Suprapubic skin (tissue), 3 donors: ENCODE measurements at regions not wholly inside any gene's neighbourhood (a gene's known extent, or its start where the extent isn't known, plus 50 kb on each side); places are given as distances from the start of the nearest gene placed in this dataset.

Source experiments
- EP300 ChIP-seq: sonication (generic); formaldehyde crosslinking; IDR thresholded peaks from one replicate; pipeline ENCODE4 v1.6.1; 2017; ENCODE audit warnings: antibody characterized with exemption
- POLR2A ChIP-seq, 2 donors: fragments of 450-650 bp; IDR thresholded peaks; one replicate each; pipeline ENCODE4 v1.6.1; 2017; ENCODE audit warnings: antibody characterized with exemption in 2 of 2, mild to moderate bottlenecking in 2 of 2, moderate library complexity in 2 of 2
- TF ChIP-seq, protein P1 (sequence below), 2 donors: fragments of 200-600 bp in 1 of 2; fragments of 450-650 bp in 1 of 2; sonication (generic) in 1 of 2; IDR thresholded peaks; one replicate each; pipeline ENCODE4 v1.5.1; 2016 to 2019; ENCODE audit warnings: antibody characterized with exemption in 2 of 2, mild to moderate bottlenecking in 1 of 2, moderate library complexity in 1 of 2

DNA sequence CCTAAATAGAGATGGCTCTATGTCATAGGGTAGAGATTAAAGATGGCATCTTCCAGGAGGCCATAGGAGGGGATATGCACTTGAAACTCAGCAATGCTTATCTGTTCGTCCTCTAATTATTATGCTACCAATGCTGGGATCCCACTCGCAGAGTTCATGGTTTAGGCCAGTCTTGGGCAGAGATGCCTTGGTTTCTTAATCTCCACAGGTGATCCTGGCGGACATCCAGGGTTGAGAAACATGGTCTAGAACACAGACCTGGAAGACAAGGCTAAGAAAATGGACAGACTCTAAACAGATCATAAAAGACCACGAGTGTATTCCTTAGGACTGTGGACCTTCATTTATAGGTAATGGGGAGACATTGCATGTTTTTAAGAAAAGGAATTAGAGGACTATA lies 70.0 kb upstream of the IRS2 start:
- no peak for TF ChIP-seq POLR2A (IDR thresholded peaks at IDR 0.05)
- TF ChIP-seq, protein P1, sequence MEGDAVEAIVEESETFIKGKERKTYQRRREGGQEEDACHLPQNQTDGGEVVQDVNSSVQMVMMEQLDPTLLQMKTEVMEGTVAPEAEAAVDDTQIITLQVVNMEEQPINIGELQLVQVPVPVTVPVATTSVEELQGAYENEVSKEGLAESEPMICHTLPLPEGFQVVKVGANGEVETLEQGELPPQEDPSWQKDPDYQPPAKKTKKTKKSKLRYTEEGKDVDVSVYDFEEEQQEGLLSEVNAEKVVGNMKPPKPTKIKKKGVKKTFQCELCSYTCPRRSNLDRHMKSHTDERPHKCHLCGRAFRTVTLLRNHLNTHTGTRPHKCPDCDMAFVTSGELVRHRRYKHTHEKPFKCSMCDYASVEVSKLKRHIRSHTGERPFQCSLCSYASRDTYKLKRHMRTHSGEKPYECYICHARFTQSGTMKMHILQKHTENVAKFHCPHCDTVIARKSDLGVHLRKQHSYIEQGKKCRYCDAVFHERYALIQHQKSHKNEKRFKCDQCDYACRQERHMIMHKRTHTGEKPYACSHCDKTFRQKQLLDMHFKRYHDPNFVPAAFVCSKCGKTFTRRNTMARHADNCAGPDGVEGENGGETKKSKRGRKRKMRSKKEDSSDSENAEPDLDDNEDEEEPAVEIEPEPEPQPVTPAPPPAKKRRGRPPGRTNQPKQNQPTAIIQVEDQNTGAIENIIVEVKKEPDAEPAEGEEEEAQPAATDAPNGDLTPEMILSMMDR (IDR thresholded peaks at IDR 0.05): no peak
- TF ChIP-seq EP300: no peak
